GM19452 (cell line): ENCODE measurements at regions not wholly inside any gene's neighbourhood (a gene's known extent, or its start where the extent isn't known, plus 50 kb on each side); places are given as distances from the start of the nearest gene placed in this dataset.

Source experiments
- ATAC-seq: cut with Tn5 transposase; IDR thresholded peaks from one replicate; pipeline ENCODE4 v1.9.1; 2021; ENCODE audit not compliant: unreplicated experiment

- ATAC-seq, result no peak
These were observed 102.8 kb downstream of the FOXL1 start for GRCh38 chr16:86681031-86681756.

- ATAC-seq, result no peak
These were observed 103.4 kb downstream of the FOXL1 start for GRCh38 chr16:86681757-86682106.

GRCh38 chr16:86682219-86682904, 104.0 kb downstream of the FOXL1 start:
- ATAC-seq, result no peak

GRCh38 chr16:86683441-86684194, 105.3 kb downstream of the FOXL1 start:
- no peak for ATAC-seq

GRCh38 chr16:86685076-86685475, 106.7 kb downstream of the FOXL1 start:
- ATAC-seq, result no peak

- no peak for ATAC-seq
These were observed 112.6 kb downstream of the FOXL1 start for GRCh38 chr16:86690970-86691369.

- no peak for ATAC-seq
These were observed 114.1 kb downstream of the FOXL1 start for GRCh38 chr16:86692426-86692825.

- ATAC-seq, result no peak
These were observed 114.7 kb downstream of the FOXL1 start for GRCh38 chr16:86693033-86693432.

GRCh38 chr16:86697715-86698114, 119.4 kb downstream of the FOXL1 start:
- ATAC-seq, result no peak

GRCh38 chr16:86700046-86700945, 121.9 kb downstream of the FOXL1 start:
- ATAC-seq, result no peak

- no peak for ATAC-seq
These were observed 123.1 kb downstream of the FOXL1 start for GRCh38 chr16:86701286-86701975.

- no peak for ATAC-seq
These were observed 124.7 kb downstream of the FOXL1 start for GRCh38 chr16:86702824-86703588.

GRCh38 chr16:86704516-86704915, 126.2 kb downstream of the FOXL1 start:
- ATAC-seq, result no peak

- no peak for ATAC-seq
These were observed 128.4 kb downstream of the FOXL1 start for GRCh38 chr16:86706726-86707125.

GRCh38 chr16:86707171-86707570, 128.8 kb downstream of the FOXL1 start:
- ATAC-seq, result no peak

- no peak for ATAC-seq
These were observed 129.2 kb downstream of the FOXL1 start for GRCh38 chr16:86707581-86707980.

- ATAC-seq, result no peak
These were observed 130.1 kb downstream of the FOXL1 start for GRCh38 chr16:86708431-86708830.

- no peak for ATAC-seq
These were observed 130.8 kb downstream of the FOXL1 start for GRCh38 chr16:86709103-86709502.

- ATAC-seq, result no peak
These were observed 131.7 kb downstream of the FOXL1 start for GRCh38 chr16:86709902-86710601.
